Memory B cell (primary cell): ENCODE measurements at regions not wholly inside any gene's neighbourhood (a gene's known extent, or its start where the extent isn't known, plus 50 kb on each side); places are given as distances from the start of the nearest gene placed in this dataset.

ENCODE experiments used
- ATAC-seq: fragments of 150-1000 bp; cut with Tn5 transposase; 2 replicates; pipeline ENCODE4 v1.10.0; 2021; ENCODE audit warnings: low read depth, mild to moderate bottlenecking, moderate library complexity
- DNase-seq, 2 donors: peaks; one replicate each; pipeline ENCODE4 v3.0.0; 2022; ENCODE audit warnings: low spot score in 2 of 2
- H3K27ac Mint-ChIP-seq: one replicate; pipeline ENCODE4 v1.8.0; 2022; ENCODE audit warnings: mild to moderate bottlenecking, moderate library complexity, mixed read lengths
- H3K27me3 Mint-ChIP-seq: one replicate; pipeline ENCODE4 v1.8.0; 2022; ENCODE audit warnings: mixed read lengths
- H3K36me3 Mint-ChIP-seq: one replicate; pipeline ENCODE4 v1.8.0; 2022; ENCODE audit warnings: mild to moderate bottlenecking, mixed read lengths
- H3K4me1 Mint-ChIP-seq: one replicate; pipeline ENCODE4 v1.8.0; 2022; ENCODE audit warnings: mixed read lengths
- H3K4me3 Mint-ChIP-seq: one replicate; pipeline ENCODE4 v1.8.0; 2022; ENCODE audit warnings: mild to moderate bottlenecking, moderate library complexity, mixed read lengths
- H3K9me3 Mint-ChIP-seq: one replicate; pipeline ENCODE4 v1.8.0; 2022; ENCODE audit warnings: mixed read lengths

DNA sequence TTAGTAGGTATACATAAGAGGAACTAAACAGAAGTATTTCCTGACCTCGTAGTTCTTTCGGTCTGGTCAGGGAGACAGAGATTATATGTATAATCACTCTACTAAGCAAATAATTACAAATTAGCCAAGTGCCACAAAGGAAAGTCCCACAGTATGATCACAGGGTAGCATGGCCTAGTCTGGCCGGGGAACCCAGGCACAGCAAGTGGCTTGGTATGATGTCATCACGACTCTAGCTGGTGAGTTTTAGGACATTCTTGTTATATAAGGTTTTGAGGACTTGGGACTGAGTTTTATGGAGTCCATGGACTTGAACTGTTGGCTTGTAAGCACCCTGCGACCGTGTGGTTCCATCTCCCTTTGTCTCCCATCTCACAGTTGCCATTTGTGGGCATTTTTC is 316.5 kb upstream of the ZFHX3 start:
- Mint-ChIP-seq H3K36me3 (no peaks in the 10 kb centered on the region), H3K4me1 (no peaks in the 10 kb centered on the region), H3K27ac (no peak overlapping the region), H3K4me3 (no peak overlapping the region), H3K27me3 (no peaks in the 10 kb centered on the region), H3K9me3 (peaks cover 1% of the 10 kb centered on the region)
- no peak for DNase-seq
- ATAC-seq: no peak

DNA sequence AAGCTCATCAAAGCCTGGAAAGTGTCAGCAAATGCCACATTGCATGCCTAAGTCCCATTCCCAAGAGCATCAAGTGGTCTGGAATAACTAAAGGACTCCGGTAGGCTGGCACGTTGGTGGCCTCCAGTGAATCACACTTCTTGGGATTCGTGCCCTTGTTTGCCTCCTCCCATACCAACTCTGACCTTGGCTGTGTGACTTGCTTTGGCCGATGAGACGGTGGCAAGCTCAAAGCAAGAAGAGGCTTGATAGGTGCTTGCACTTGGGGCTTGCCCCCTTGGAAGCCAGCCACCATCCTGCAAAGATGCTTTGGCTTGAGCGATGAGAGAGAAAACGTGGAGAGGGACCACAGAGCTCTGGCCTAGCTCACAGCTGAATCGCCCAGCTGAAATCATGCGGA is 313.1 kb upstream of the ZFHX3 start:
- no peak for ATAC-seq
- no peaks in the 10 kb centered on the region for H3K4me1 Mint-ChIP-seq
- no peaks in the 10 kb centered on the region for H3K27me3 Mint-ChIP-seq
- H3K36me3 Mint-ChIP-seq: no peaks in the 10 kb centered on the region
- H3K27ac Mint-ChIP-seq: no peak overlapping the region
- no peak overlapping the region for H3K4me3 Mint-ChIP-seq
- no peak for DNase-seq
- H3K9me3 Mint-ChIP-seq: peaks cover 1% of the 10 kb centered on the region

DNA sequence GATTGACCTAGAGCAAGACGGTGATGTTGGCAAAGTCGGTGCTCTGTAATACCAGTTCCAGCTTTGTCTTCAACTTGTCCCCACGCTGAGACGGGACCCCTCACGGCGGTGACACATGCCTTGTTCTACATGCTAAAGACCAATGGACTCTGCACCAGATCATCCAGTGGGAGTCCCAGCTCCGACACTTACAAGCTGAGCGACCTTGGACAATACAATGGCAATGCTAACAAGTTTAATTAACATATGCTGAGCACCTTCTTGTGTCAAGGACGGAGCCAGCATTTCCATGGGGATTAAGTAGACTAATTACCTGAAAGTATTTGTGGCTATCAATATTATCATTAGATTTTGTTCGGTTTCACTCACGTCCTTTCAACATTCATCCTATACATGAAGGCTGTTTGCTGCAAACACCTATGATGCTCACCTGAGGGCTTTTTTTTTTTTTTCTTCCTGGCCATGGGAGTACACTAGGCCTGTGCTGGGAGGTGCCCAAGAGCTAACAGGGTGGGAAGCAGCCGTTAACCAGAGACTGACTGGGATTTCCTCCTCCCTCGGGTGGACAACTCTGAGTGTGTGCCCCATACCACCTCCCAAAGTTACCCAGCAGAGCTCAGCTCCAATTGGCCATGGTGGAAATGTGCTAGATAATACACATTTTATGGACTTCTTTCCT is 308.6 kb upstream of the ZFHX3 start:
- no peak for DNase-seq
- no peak overlapping the region for H3K27ac Mint-ChIP-seq
- H3K4me1 Mint-ChIP-seq: no peaks in the 10 kb centered on the region
- no peak for ATAC-seq
- H3K27me3 Mint-ChIP-seq: peaks cover 1% of the 10 kb centered on the region
- no peaks in the 10 kb centered on the region for H3K9me3 Mint-ChIP-seq
- H3K36me3 Mint-ChIP-seq: no peaks in the 10 kb centered on the region
- H3K4me3 Mint-ChIP-seq: no peak overlapping the region

DNA sequence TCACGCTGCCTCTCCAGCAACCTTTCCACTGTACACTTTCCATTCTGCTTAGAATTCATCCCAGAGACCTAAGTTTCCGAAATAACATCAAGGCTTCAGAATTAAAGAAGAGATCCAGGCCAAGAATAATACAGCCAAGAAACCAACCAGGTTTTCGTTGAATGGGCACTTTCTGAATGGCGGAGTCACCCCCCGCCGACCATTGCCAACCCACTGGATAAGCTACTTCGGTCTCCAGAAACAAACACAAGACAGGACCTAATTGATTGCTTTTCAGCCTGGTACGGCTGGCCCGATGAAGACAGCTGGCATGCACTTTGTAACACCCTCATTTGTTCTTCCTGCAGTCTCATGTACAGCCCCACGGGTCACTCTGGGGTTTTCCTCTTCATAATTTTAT is 308.1 kb upstream of the ZFHX3 start:
- peaks cover 1% of the 10 kb centered on the region for H3K27me3 Mint-ChIP-seq
- H3K9me3 Mint-ChIP-seq: no peaks in the 10 kb centered on the region
- no peaks in the 10 kb centered on the region for H3K36me3 Mint-ChIP-seq
- ATAC-seq: no peak
- DNase-seq: no peak
- no peak overlapping the region for H3K4me3 Mint-ChIP-seq
- no peak overlapping the region for H3K27ac Mint-ChIP-seq
- no peaks in the 10 kb centered on the region for H3K4me1 Mint-ChIP-seq

DNA sequence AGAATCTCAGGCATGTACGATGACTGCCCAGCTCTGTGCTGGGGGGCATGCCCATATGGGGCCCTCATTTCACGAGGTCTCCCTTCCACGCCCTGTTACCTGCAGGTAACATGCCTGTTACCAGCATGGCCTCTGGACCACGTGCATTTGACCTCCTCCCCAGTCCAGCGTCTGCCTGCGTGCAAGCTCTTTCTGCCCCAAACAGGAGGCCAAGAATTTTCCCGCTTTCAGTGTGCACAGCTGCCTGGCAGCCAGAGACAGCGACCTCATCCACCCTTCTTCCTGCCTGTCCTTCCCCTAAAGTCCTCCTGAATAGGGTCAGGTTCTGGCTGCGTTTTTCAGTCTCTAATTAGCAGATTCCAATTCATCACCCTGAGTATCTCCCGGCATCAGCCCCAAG is 306.5 kb upstream of the ZFHX3 start:
- Mint-ChIP-seq H3K9me3 (no peaks in the 10 kb centered on the region), H3K4me3 (no peak overlapping the region), H3K27me3 (peaks cover 1% of the 10 kb centered on the region), H3K36me3 (no peaks in the 10 kb centered on the region), H3K27ac (no peak overlapping the region), H3K4me1 (no peaks in the 10 kb centered on the region)
- ATAC-seq: no peak
- DNase-seq: no peak

DNA sequence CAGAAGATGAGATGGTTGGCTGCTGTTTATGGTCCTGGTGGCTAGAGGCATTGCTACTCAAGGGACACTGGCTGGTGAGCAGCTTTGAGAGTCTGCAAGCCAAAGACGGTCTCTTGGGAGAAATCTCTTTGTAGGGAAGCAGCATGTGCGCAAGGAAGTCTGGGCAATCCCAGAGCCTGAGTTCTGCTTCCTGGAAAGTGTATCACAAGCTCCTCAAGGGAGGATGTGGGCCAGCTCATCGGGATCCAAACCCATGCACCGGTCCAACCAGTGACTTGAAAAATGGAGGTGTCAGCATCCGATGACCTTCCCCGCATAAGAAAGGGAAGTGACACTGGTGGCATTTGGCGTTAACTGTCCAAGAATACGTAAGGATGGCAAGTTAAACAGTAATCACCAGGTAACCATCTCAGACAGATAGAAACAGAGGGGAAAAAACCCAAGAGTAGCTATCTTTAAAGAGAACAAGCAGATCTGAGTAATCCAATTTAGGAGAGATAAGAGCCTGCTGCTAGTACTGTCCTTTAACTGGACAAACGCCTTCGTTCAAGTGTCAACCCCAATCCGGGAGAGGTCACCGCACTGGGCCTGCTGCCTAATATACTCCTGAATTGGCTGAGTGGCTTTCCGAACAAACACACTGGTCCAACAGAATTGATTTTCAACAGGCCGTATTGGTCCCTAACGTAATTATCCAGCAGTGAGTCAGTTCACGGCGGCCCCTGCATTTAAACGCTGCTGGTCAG is 303.0 kb upstream of the ZFHX3 start:
- no peak for DNase-seq
- Mint-ChIP-seq H3K4me3 (no peak overlapping the region), H3K27ac (no peak overlapping the region), H3K27me3 (peaks cover 1% of the 10 kb centered on the region), H3K9me3 (no peaks in the 10 kb centered on the region), H3K36me3 (no peaks in the 10 kb centered on the region), H3K4me1 (no peaks in the 10 kb centered on the region)
- ATAC-seq: no peak

DNA sequence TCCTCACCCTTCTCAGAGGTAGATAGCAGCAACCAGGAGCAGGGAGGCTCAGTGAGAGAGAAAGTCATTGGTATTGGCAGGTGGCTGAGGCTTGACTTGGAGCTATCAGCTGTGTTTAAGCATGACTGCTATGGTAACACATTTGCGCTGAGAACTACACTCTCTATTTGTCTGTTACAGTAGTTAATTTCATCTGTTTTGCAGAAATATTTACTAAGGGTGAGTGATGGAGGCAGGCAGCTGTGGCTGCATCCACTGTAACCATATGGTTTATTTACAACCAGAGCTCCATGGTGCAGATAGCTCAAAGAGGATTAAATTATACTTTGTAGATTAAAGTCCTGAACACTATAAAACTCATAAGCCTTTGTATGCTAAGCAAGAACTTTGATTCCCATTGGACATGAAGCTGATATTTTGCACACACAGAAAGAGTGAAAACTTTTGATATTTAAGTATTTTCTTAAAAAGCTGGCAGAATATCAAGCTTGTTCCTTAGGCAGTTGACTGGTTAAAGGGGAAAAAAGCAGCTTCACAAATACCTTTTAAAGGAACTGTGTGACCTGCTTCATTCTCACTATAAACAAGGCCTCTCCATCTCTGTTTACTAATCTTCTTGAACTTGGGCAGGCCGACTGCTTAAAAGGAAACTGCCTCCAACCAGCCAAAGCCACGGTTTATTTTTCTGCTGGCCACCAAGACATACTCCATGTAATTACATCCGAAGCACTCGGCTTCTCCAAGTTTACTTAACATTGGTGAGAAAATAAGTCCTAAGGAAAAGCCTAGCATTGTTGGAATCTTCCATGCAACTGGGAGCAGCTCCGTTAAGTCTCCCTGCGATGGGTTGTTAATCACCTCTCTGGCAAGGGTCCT is 299.8 kb upstream of the ZFHX3 start:
- no peaks in the 10 kb centered on the region for H3K36me3 Mint-ChIP-seq
- no peak for ATAC-seq

DNA sequence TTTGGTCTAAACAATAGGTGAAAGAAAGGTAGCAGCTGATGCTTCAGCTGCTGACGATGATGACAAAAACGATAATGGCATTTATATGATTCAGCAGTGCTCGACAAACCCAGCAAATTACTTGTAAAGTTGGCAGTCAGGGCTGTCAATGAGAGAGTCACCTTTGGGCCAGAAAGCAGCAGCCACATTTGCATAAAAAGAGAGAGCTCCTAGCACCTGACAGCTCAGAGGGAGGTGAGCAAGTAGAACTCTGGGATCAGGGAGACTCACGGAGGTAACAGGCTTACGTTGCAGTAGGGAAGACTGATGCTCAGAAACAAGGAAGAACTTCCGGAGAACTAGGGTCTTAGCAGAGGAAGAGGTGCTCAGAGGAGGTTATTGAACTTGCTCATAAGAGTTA is 291.9 kb upstream of the ZFHX3 start:
- no peak for ATAC-seq
- Mint-ChIP-seq H3K36me3 (no peaks in the 10 kb centered on the region), H3K4me3 (no peak overlapping the region), H3K9me3 (no peaks in the 10 kb centered on the region), H3K4me1 (no peaks in the 10 kb centered on the region), H3K27me3 (no peaks in the 10 kb centered on the region), H3K27ac (no peak overlapping the region)
- DNase-seq: no peak

More for the DNA sequence above, 299.8 kb upstream of the ZFHX3 start:
- no peaks in the 10 kb centered on the region for H3K4me1 Mint-ChIP-seq
- no peak for DNase-seq
- no peaks in the 10 kb centered on the region for H3K27me3 Mint-ChIP-seq
- no peak overlapping the region for H3K27ac Mint-ChIP-seq
- H3K4me3 Mint-ChIP-seq: no peak overlapping the region
- no peaks in the 10 kb centered on the region for H3K9me3 Mint-ChIP-seq

DNA sequence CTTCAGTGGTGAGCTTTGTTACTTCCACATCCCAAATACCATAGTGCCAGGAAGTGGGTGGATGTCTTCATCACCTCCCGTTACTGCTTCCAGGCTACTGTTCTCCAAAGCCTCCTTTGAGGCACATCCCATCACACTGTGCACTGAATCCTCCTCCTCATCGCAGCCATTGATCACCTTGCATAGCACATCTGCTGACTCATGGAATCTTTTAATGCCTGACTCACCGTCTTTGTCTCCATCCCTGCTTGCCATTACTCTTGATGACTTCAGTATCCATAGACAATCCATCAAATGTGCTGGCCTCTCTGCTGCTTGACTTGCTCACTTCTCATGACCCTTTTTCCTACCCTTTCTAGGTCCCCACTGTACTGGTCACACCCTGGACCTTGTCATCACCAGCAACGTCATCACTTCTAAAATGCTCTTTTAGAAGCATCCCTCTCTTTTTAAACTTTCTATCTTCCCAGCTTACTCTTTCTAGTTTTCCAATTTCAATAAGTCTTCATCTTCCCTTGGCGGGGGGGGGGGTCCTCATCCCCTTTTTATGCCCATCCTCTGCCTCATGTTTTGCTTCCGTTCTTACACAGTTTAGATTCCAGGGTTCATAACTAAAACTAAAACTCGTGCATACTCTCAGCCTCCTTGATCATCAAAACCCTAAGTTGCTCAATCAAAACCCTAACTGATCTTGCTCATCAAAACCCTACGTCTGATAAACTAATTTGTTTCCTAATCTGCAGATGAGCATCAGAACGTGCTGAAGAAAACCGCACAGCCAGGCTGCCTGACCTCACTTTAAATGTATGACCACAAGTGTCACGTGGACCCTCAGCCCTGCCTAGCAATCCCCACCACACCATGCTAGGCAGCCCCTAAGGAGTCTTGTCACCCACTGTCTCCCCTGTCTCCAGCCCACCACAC is 289.7 kb upstream of the ZFHX3 start:
- no peak for DNase-seq
- Mint-ChIP-seq H3K27me3 (no peaks in the 10 kb centered on the region), H3K4me1 (no peaks in the 10 kb centered on the region), H3K4me3 (no peak overlapping the region), H3K27ac (no peak overlapping the region), H3K36me3 (no peaks in the 10 kb centered on the region), H3K9me3 (no peaks in the 10 kb centered on the region)
- no peak for ATAC-seq

DNA sequence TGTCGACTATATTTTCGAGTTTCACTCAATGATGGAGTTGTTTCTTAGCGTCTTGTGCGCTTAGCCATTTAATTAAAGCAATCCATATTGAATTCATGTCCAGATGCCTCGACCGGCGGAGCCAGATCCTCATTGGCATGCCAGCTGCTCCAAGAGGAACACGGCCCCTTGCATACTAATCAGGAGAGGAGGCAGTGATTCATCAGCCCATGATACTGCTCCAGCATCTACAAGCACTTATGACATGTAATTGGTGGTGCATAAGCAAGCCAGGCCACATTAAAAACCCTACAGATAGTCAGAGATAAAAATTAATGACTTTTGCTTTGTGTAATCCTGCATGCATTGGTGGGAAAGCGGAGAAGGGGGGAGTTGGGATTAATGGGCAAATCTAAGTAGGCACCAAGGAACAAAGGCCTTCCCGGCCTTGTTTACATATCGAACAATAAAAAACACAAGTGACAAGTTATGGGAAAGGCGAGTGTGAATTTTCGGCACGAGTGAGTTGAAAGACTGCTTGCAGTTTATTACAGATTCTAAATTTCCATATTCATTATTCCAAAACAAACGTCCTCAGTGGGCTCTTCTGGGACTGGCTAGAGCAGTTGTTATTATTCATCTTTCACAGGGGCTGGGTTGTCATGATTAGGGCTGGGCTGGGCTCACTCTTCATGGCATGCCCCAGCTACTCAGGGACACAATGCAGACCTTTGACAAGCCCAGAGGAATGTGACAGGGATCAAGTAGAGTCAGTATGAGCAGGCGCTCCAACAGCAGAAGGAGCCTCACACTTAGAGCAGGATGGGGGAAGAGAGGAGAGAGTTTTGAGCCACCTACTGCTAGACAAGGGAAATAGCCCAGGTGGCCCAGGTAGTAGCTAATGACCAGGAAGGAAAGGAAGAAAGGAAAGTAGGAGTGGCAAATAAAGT is 281.7 kb upstream of the ZFHX3 start:
- H3K4me1 Mint-ChIP-seq: no peaks in the 10 kb centered on the region
- H3K27ac Mint-ChIP-seq: no peak overlapping the region
- DNase-seq (no peak), ATAC-seq (no peak)
- peaks cover 2% of the 10 kb centered on the region for H3K9me3 Mint-ChIP-seq
- peaks cover 1% of the 10 kb centered on the region for H3K27me3 Mint-ChIP-seq
- H3K4me3 Mint-ChIP-seq: no peak overlapping the region
- no peaks in the 10 kb centered on the region for H3K36me3 Mint-ChIP-seq

DNA sequence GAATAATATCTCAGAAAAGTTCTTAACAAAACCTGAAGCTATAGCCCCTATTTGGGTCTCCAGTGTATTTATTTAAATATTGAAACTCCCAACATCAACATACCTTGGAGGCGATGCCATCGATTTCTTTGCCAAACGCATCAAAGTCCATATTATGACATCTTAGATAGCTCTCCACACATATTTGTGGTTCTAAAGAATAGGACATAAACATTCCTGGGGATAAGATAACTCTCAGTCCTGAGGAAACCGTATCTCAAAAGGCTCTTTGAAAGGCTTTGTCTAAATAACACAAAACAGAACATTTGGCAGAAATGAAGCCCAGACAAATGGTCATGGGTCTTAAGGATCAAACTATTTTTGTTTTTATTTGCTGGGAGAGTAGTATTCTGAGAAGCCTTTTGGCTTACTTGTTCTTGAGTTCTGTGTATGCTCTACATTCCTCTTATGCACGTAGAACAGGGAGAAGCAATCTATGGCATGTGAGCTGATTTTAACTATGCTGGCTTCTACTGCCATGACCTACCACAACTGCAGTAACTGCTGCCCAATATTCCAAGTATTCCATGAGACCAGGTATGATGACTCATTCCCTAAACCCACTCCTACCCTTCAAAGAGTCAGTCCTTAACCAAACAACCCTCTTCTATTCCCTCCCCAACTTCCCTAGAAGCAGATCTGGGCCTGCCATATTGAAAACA is 279.0 kb upstream of the ZFHX3 start:
- no peak overlapping the region for H3K4me3 Mint-ChIP-seq
- ATAC-seq (no peak), DNase-seq (no peak)

DNA sequence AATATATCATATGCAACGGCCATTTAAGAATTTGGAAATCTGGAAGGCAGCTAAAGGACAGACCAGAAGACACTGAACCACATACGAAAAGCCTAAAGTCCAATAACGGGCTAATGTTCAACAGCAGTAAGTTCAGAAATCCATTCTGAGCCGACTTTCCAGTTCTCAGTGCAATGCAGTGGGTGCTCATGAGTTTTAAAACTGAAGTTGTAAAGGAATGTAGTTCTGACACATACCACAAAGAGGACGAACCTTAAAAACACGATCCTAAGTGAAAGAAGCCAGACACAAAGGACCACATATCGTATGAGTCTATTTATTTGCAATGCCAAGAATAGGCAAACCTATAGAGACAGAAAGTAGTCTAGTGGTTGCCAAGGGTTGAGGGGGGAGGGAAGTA is 278.3 kb upstream of the ZFHX3 start:
- Mint-ChIP-seq H3K27ac (no peak overlapping the region), H3K4me3 (no peak overlapping the region), H3K27me3 (peaks cover 6% of the 10 kb centered on the region), H3K4me1 (no peaks in the 10 kb centered on the region), H3K9me3 (peaks cover 6% of the 10 kb centered on the region), H3K36me3 (no peaks in the 10 kb centered on the region)
- ATAC-seq: no peak
- no peak for DNase-seq

More for the DNA sequence above, 279.0 kb upstream of the ZFHX3 start:
- H3K36me3 Mint-ChIP-seq: no peaks in the 10 kb centered on the region
- no peaks in the 10 kb centered on the region for H3K4me1 Mint-ChIP-seq
- H3K27me3 Mint-ChIP-seq: peaks cover 6% of the 10 kb centered on the region
- no peak overlapping the region for H3K27ac Mint-ChIP-seq
- H3K9me3 Mint-ChIP-seq: peaks cover 6% of the 10 kb centered on the region
